SK-N-SH (cell line): ENCODE measurements at regions not wholly inside any gene's neighbourhood (a gene's known extent, or its start where the extent isn't known, plus 50 kb on each side); places are given as distances from the start of the nearest gene placed in this dataset.

Experiments used
- CTCF ChIA-PET: fragments of 300-600, 350-600 bp; formaldehyde crosslinking; extraction: SDS; loops from one replicate; lab custom pipeline; 2021; lab: Yijun Ruan, JAX
- POLR2A ChIA-PET: fragments of 350-600 bp; sonication (Branson Sonifier 250); formaldehyde crosslinking; extraction: SDS; loops from one replicate; lab custom pipeline; 2020; ENCODE audit warnings: antibody characterized with exemption, inconsistent platforms; lab: Yijun Ruan, JAX
- DNase-seq: peaks from one replicate; pipeline ENCODE4 v3.0.0; 2012
- H2AFZ ChIP-seq: fragments of 200-600 bp; sonication (generic); 2 replicates; pipeline ENCODE4 v1.8.1; 2016; ENCODE audit warnings: antibody characterized with exemption, mild to moderate bottlenecking, low read depth
- H3F3A ChIP-seq: fragments of 200-600 bp; sonication (generic); replicated peaks from 2 replicates; pipeline ENCODE3; 2016; ENCODE audit warnings: antibody characterized with exemption, mild to moderate bottlenecking; ENCODE audit not compliant: insufficient read depth
- H3K27ac ChIP-seq, 2 experiments: fragments of 200-500 bp in 1 of 2; fragments of 200-600 bp in 1 of 2; sonication (Bioruptor generic) in 1 of 2; sonication (generic), shearing (Covaris generic) in 1 of 2; 2 replicates each; pipeline versions ENCODE4 v1.5.1 to v1.6.1; 2014 to 2016; ENCODE audit warnings: low read depth in 2 of 2, inconsistent platforms in 1 of 2, low read length in 1 of 2, mild to moderate bottlenecking in 1 of 2, mixed read lengths in 1 of 2
- H3K27me3 ChIP-seq: fragments of 200-600 bp; sonication (generic), shearing (Covaris generic); 2 replicates; pipeline ENCODE4 v1.6.1; 2016; ENCODE audit warnings: mixed run types; ENCODE audit not compliant: insufficient read depth
- H3K36me3 ChIP-seq, 2 experiments: fragments of 200-500 bp in 1 of 2; fragments of 200-600 bp in 1 of 2; sonication (Bioruptor generic) in 1 of 2; sonication (generic) in 1 of 2; replicated peaks in 1 of 2; 2 replicates each; pipeline versions ENCODE3 to v1.5.1; 2014 to 2016; ENCODE audit warnings: low read length in 1 of 2, mild to moderate bottlenecking in 1 of 2; ENCODE audit not compliant: insufficient read depth in 2 of 2, control insufficient read depth in 1 of 2
- H3K4me1 ChIP-seq, 2 experiments: fragments of 200-500 bp in 1 of 2; fragments of 200-600 bp in 1 of 2; sonication (Bioruptor generic) in 1 of 2; sonication (generic), shearing (Covaris generic) in 1 of 2; 2 replicates each; pipeline versions ENCODE4 v1.5.1 to v1.6.1; 2014 to 2016; ENCODE audit warnings: low read depth in 1 of 2, low read length in 1 of 2, mixed run types in 1 of 2; ENCODE audit not compliant: insufficient read depth in 2 of 2, control insufficient read depth in 1 of 2
- H3K4me2 ChIP-seq: fragments of 200-600 bp; sonication (generic), shearing (Covaris generic); 2 replicates; pipeline ENCODE4 v1.6.1; 2017; ENCODE audit warnings: mixed run types
- H3K4me3 ChIP-seq, 2 experiments: fragments of 200-500 bp in 1 of 2; fragments of 200-600 bp in 1 of 2; sonication (Bioruptor generic) in 1 of 2; sonication (generic), shearing (Covaris generic) in 1 of 2; 2 replicates each; pipeline versions ENCODE4 v1.5.1 to v1.8.1; 2014 to 2016; ENCODE audit warnings: low read depth in 2 of 2, inconsistent platforms in 1 of 2, low read length in 1 of 2, mild to moderate bottlenecking in 1 of 2, mixed read lengths in 1 of 2, moderate library complexity in 1 of 2
- H3K79me2 ChIP-seq: fragments of 200-600 bp; sonication (generic); 2 replicates; pipeline ENCODE4 v1.8.1; 2017; ENCODE audit warnings: mild to moderate bottlenecking; ENCODE audit not compliant: insufficient read depth
- H3K9ac ChIP-seq: fragments of 200-600 bp; sonication (generic); 2 replicates; pipeline ENCODE4 v1.6.1; 2017; ENCODE audit warnings: mixed run types
- H3K9me2 ChIP-seq: fragments of 200-600 bp; sonication (generic); 2 replicates; pipeline ENCODE4 v1.6.1; 2017; ENCODE audit warnings: mixed run types
- H3K9me3 ChIP-seq: fragments of 200-600 bp; sonication (generic); 2 replicates; pipeline ENCODE4 v1.6.1; 2017; ENCODE audit warnings: mixed run types, mild to moderate bottlenecking, moderate library complexity
- H4K20me1 ChIP-seq: fragments of 200-600 bp; sonication (generic); 2 replicates; pipeline ENCODE4 v1.6.1; 2017; ENCODE audit warnings: mild to moderate bottlenecking, mixed run types; ENCODE audit not compliant: insufficient read depth
- ELF1 ChIP-seq: IDR thresholded peaks from 2 replicates; pipeline ENCODE4 v1.4.0; 2012
- EZH2phosphoT487 ChIP-seq: fragments of 200-600 bp; sonication (generic); IDR thresholded peaks from 2 replicates; pipeline ENCODE4 v1.6.1; 2017; ENCODE audit warnings: low read depth, mixed run types, mild to moderate bottlenecking, antibody characterized with exemption, moderate library complexity, borderline replicate concordance
- FOXJ3 ChIP-seq: sonication (generic); formaldehyde crosslinking; IDR thresholded peaks from 2 replicates; pipeline ENCODE4 v1.5.1; 2020; ENCODE audit warnings: mild to moderate bottlenecking, missing genetic modification reagents
- FOXM1 ChIP-seq: IDR thresholded peaks from 2 replicates; pipeline ENCODE4 v1.4.0; 2012; ENCODE audit warnings: low read depth, mild to moderate bottlenecking
- GABPA ChIP-seq: IDR thresholded peaks from 2 replicates; pipeline ENCODE4 v1.4.0; 2012; ENCODE audit warnings: low read depth, mild to moderate bottlenecking
- IRF3 ChIP-seq: fragments of 150-350 bp; IDR thresholded peaks from 2 replicates; pipeline ENCODE4 v1.6.1; 2016; ENCODE audit warnings: mild to moderate bottlenecking, low read depth, low read length
- JUND ChIP-seq: IDR thresholded peaks from 2 replicates; pipeline ENCODE4 v1.4.0; 2012
- MAX ChIP-seq: IDR thresholded peaks from 2 replicates; pipeline ENCODE4 v1.4.0; 2012; ENCODE audit warnings: low read depth
- MEF2A ChIP-seq: IDR thresholded peaks from 2 replicates; pipeline ENCODE4 v1.4.0; 2012; ENCODE audit warnings: low read depth, borderline replicate concordance
- PBX3 ChIP-seq: IDR thresholded peaks from 2 replicates; pipeline ENCODE4; 2012
- RAD21 ChIP-seq: IDR thresholded peaks from 2 replicates; pipeline ENCODE4 v1.6.1; 2012; ENCODE audit warnings: mild to moderate bottlenecking, low read length
- RCOR1 ChIP-seq: fragments of 150-350 bp; IDR thresholded peaks from 2 replicates; pipeline ENCODE4 v1.6.1; 2017; ENCODE audit warnings: antibody characterized with exemption, low read length
- RXRA ChIP-seq: IDR thresholded peaks from 2 replicates; pipeline ENCODE4 v1.4.0; 2012; ENCODE audit warnings: low read depth, mild to moderate bottlenecking, borderline replicate concordance
- SMC3 ChIP-seq: IDR thresholded peaks from 2 replicates; pipeline ENCODE4 v1.6.1; 2012; ENCODE audit warnings: low read depth, low read length, improper control_type of control experiment
- TCF12 ChIP-seq: IDR thresholded peaks from 2 replicates; pipeline ENCODE4 v1.4.0; 2012
- TEAD4 ChIP-seq: IDR thresholded peaks from 2 replicates; pipeline ENCODE4 v1.4.0; 2012; ENCODE audit warnings: mild to moderate bottlenecking, borderline replicate concordance; ENCODE audit not compliant: insufficient read depth
- USF1 ChIP-seq: IDR thresholded peaks from 2 replicates; pipeline ENCODE4 v1.4.0; 2012; ENCODE audit warnings: low read depth, borderline replicate concordance
- YY1 ChIP-seq: IDR thresholded peaks from 2 replicates; pipeline ENCODE4 v1.4.0; 2012; ENCODE audit warnings: low read depth, mild to moderate bottlenecking
- ZBTB33 ChIP-seq: IDR thresholded peaks from 2 replicates; pipeline ENCODE4 v1.4.0; 2012; ENCODE audit warnings: low read depth, borderline replicate concordance
- WGBS: methylation state at CpG from one replicate; pipeline ENCODE4 v1.1.6; 2017; ENCODE audit warnings: low lambda C conversion rate; 5-methylcytosine and 5-hydroxymethylcytosine counted together

GRCh38 chr20:39756828-39757227 lies 794.7 kb downstream of the DHX35 start:
- TF ChIP-seq TEAD4 (no peak), MEF2A (no peak), RXRA (no peak), YY1 (no peak), SMC3 (no peak), ZBTB33 (no peak), JUND (no peak), PBX3 (no peak), IRF3 (no peak), FOXJ3 (CRISPR knock-in tag) (no peak), RAD21 (no peak), ELF1 (no peak)
- no peaks in the 10 kb centered on the region for H3K4me1 ChIP-seq
- H3K4me3 ChIP-seq: no peak overlapping the region
- ChIA-PET CTCF (no interaction called here), POLR2A (no interaction called here)
- no peaks in the 10 kb centered on the region for H3K79me2 ChIP-seq
- H2AFZ ChIP-seq: no peak overlapping the region
- no peak overlapping the region for H3K27ac ChIP-seq
- no peaks in the 10 kb centered on the region for H3K36me3 ChIP-seq
- H3K9me3 ChIP-seq: no peaks in the 10 kb centered on the region
- H3K4me2 ChIP-seq: no peak overlapping the region
- no peaks in the 10 kb centered on the region for H3K9me2 ChIP-seq
- no peak overlapping the region for H3K9ac ChIP-seq
- no peaks in the 10 kb centered on the region for H3F3A ChIP-seq
- H4K20me1 ChIP-seq: no peaks in the 10 kb centered on the region
- DNase-seq: no peak
- no peaks in the 10 kb centered on the region for H3K27me3 ChIP-seq

GRCh38 chr20:39756369-39756768 lies 794.2 kb downstream of the DHX35 start:
- H3K79me2 ChIP-seq: no peaks in the 10 kb centered on the region
- no peaks in the 10 kb centered on the region for H3K9me3 ChIP-seq
- H3K36me3 ChIP-seq: no peaks in the 10 kb centered on the region
- no peaks in the 10 kb centered on the region for H4K20me1 ChIP-seq
- H3K4me3 ChIP-seq: no peak overlapping the region
- 29% methylated on average over 1 of the region's 1 CpG for WGBS
- TF ChIP-seq ELF1 (no peak), FOXM1 (no peak), SMC3 (no peak), EZH2phosphoT487 (no peak), RCOR1 (no peak), MAX (no peak), GABPA (no peak), TCF12 (no peak), USF1 (no peak)
- no peaks in the 10 kb centered on the region for H3K9me2 ChIP-seq
- H3K4me1 ChIP-seq: no peaks in the 10 kb centered on the region
- no peak overlapping the region for H3K9ac ChIP-seq
- no peaks in the 10 kb centered on the region for H3K27me3 ChIP-seq
- ChIA-PET POLR2A (no interaction called here), CTCF (no interaction called here)
- no peak overlapping the region for H2AFZ ChIP-seq
- H3F3A ChIP-seq: no peaks in the 10 kb centered on the region
- no peak for DNase-seq
- H3K4me2 ChIP-seq: no peak overlapping the region
- no peak overlapping the region for H3K27ac ChIP-seq
